ENCODE measurements at regions not wholly inside any gene's neighbourhood (a gene's known extent, or its start where the extent isn't known, plus 50 kb on each side); places are given as distances from the start of the nearest gene placed in this dataset.

GRCh38 chr14:65850429-65851135 lies 438.1 kb downstream of the FUT8 start:
- Histone ChIP-seq H3K27me3 (replicated peaks) (no peaks in the 10 kb centered on the region), H3K36me3 (replicated peaks) (no peaks in the 10 kb centered on the region), H3K4me3 (ENCODE audit: low read depth, low read length) (no peak overlapping the region), H3K27ac (no peak overlapping the region)
- in situ Hi-C loops (cut with HindIII; ENCODE audit: low pct_ligation_motif_present, low sequenced_read_pairs), result no loop called here
- DNase-seq, result no peak
- TF ChIP-seq, protein P1, sequence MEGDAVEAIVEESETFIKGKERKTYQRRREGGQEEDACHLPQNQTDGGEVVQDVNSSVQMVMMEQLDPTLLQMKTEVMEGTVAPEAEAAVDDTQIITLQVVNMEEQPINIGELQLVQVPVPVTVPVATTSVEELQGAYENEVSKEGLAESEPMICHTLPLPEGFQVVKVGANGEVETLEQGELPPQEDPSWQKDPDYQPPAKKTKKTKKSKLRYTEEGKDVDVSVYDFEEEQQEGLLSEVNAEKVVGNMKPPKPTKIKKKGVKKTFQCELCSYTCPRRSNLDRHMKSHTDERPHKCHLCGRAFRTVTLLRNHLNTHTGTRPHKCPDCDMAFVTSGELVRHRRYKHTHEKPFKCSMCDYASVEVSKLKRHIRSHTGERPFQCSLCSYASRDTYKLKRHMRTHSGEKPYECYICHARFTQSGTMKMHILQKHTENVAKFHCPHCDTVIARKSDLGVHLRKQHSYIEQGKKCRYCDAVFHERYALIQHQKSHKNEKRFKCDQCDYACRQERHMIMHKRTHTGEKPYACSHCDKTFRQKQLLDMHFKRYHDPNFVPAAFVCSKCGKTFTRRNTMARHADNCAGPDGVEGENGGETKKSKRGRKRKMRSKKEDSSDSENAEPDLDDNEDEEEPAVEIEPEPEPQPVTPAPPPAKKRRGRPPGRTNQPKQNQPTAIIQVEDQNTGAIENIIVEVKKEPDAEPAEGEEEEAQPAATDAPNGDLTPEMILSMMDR (IDR thresholded peaks at IDR 0.05; ENCODE audit: low read depth, low read length, missing control alignments), result no peak

DNA sequence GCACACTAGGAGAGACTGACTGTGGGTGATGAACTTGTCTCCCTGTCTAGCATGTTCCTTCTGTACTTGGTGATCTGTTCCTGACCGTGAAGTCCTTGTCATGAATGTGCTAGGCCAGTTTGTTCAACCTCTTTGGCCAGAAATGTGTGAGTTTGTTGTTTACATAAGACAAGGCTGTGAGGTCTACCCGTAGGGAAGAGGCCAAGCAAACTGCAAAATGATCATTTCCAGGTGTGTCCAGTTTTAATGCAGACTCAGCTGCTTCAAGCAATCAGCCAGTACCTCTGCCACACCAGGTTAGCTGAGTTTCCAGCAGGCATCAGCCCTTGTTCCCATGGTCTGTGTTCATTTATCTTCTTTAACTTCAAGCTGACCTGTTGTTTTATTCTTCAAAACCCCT lies 440.2 kb downstream of the FUT8 start:
- DNase-seq, result no peak
- in situ Hi-C loops (cut with HindIII; ENCODE audit: low pct_ligation_motif_present, low sequenced_read_pairs), result no loop called here
- H3K27me3 ChIP-seq (replicated peaks), result no peaks in the 10 kb centered on the region
- H3K4me3 ChIP-seq (ENCODE audit: low read depth, low read length), result no peak overlapping the region
- no peaks in the 10 kb centered on the region for H3K36me3 ChIP-seq (replicated peaks)
- H3K27ac ChIP-seq, result no peak overlapping the region
- TF ChIP-seq, protein P1 (IDR thresholded peaks at IDR 0.05; ENCODE audit: low read depth, low read length, missing control alignments), result no peak

DNA sequence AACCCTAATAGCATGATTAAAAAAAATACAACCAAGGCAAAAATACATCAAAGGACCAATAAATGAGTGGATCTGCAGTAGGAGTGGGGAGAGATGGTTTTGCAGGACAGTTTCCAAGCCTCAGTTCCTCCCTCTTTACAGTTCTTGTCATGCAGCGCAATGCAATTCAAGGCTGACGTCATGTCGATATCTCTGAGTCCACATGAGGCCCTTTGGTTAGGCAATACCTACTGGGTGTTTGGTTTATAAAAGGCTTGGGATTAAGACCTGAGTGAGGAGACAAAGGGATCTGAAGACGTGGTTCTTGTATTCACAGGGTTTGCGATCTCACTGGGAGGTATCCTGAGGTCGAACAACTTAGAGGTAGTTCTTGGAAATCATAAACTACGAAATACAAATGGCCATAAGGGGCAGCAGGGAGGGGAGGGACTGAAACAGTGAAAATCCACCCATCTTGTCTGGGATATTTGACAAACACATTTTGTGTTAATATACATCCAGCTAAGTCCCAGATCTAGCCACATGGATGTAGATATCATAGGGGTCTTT lies 441.0 kb downstream of the FUT8 start:
- Histone ChIP-seq H3K4me3 (ENCODE audit: low read depth, low read length) (no peak overlapping the region), H3K27me3 (replicated peaks) (no peaks in the 10 kb centered on the region), H3K36me3 (replicated peaks) (no peaks in the 10 kb centered on the region), H3K27ac (no peak overlapping the region)
- no peak for DNase-seq
- in situ Hi-C loops (cut with HindIII; ENCODE audit: low pct_ligation_motif_present, low sequenced_read_pairs), result no loop called here
- TF ChIP-seq, protein P1 (IDR thresholded peaks at IDR 0.05; ENCODE audit: low read depth, low read length, missing control alignments), result no peak

DNA sequence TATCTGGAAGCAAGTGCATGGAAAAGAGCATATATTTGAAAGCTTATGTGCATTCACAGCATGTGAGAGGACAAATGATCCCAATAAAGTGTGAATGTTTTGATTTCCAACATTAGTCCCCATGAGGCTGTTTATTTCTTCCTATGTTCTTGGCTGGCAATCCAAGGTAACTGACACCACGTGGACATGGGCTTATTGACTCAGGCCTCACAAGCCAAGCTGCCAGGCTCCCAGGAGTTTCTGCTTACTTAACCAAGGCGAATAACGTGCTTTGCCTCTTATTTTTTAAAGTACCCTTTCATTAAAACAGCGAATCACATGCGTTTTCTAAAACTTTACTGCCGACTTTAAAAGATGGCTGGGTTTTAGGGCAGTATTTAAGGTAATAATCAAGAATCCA lies 441.7 kb downstream of the FUT8 start:
- DNase-seq, result no peak
- H3K36me3 ChIP-seq (replicated peaks), result no peaks in the 10 kb centered on the region
- in situ Hi-C loops (cut with HindIII; ENCODE audit: low pct_ligation_motif_present, low sequenced_read_pairs), result no loop called here

DNA sequence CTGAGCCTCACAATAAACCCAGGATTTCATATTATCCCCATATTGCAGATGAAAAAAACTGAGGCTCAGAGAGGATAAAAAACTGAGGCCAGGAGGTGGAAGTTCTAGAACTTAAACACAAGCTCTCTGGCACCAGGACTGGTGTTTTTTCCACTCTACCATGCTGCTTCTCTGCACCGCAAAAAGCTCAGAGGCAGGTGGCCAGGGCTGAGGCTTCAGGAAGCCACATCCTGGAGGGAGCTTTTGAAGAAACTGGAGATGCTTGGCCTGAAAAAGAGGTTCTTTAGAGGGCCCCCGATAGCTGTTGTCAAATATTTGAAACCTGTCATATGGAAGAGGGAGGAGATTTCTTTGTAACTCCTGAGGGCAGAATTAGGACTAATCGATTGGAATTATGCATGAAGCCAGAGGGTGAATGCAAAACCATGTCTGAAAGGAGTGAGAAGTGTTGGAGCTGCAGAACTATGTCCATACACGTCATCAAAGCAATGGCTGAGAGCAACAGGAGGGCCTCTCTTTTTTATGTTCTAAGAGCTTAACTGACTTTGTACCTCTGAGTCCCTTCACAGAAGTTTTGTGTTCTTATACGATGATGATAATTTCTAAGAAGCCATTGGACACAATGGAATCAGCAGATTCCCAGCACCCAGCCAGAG lies 448.6 kb downstream of the FUT8 start:
- H3K36me3 ChIP-seq (replicated peaks), result no peaks in the 10 kb centered on the region
- TF ChIP-seq, protein P1 (IDR thresholded peaks at IDR 0.05; ENCODE audit: low read depth, low read length, missing control alignments), result no peak
- H3K27me3 ChIP-seq (replicated peaks), result no peaks in the 10 kb centered on the region
- no peak for DNase-seq
- no peak overlapping the region for H3K4me3 ChIP-seq (ENCODE audit: low read depth, low read length)
- in situ Hi-C loops (cut with HindIII; ENCODE audit: low pct_ligation_motif_present, low sequenced_read_pairs), result no loop called here
- H3K27ac ChIP-seq, result no peak overlapping the region

More for the DNA sequence above, 441.7 kb downstream of the FUT8 start:
- H3K27ac ChIP-seq, result no peak overlapping the region
- TF ChIP-seq, protein P1 (IDR thresholded peaks at IDR 0.05; ENCODE audit: low read depth, low read length, missing control alignments), result no peak
- no peaks in the 10 kb centered on the region for H3K27me3 ChIP-seq (replicated peaks)
- H3K4me3 ChIP-seq (ENCODE audit: low read depth, low read length), result no peak overlapping the region

Measured in brain microvascular endothelial cell (primary cell).